Thyroid gland (tissue), 4 donors: ENCODE measurements at regions not wholly inside any gene's neighbourhood (a gene's known extent, or its start where the extent isn't known, plus 50 kb on each side); places are given as distances from the start of the nearest gene placed in this dataset.

Experiments
- DNase-seq, 2 donors: peaks; one replicate each; pipeline ENCODE4 v3.0.0-alpha.2; 2019
- H3K27ac ChIP-seq, 3 donors: fragments of 200-600 bp; sonication (generic); 1 replicate in 2 of 3; 2 replicates in 1 of 3; pipeline ENCODE4 v1.5.1; 2016 to 2019; ENCODE audit warnings: mild to moderate bottlenecking in 1 of 3, moderate library complexity in 1 of 3
- H3K27me3 ChIP-seq: fragments of 200-600 bp; sonication (generic); one replicate; pipeline ENCODE4 v1.5.1; 2019
- H3K36me3 ChIP-seq, 2 donors: fragments of 200-600 bp; sonication (generic); one replicate each; pipeline ENCODE4 v1.5.1; 2016 to 2019
- H3K4me1 ChIP-seq, 2 donors: fragments of 200-600 bp; sonication (generic); one replicate each; pipeline ENCODE4 v1.5.1; 2017 to 2019
- H3K4me3 ChIP-seq, 3 donors: fragments of 200-600 bp; sonication (generic); replicated peaks in 1 of 3; 1 replicate in 2 of 3; 2 replicates in 1 of 3; pipeline ENCODE4 v1.5.1; 2016; ENCODE audit warnings: mild to moderate bottlenecking in 1 of 3
- H3K9me3 ChIP-seq: fragments of 200-600 bp; sonication (generic); one replicate; pipeline ENCODE4 v1.5.1; 2017
- CTCF ChIP-seq, 6 experiments: fragments of 200-600 bp in 3 of 6; fragments of 450-650 bp in 3 of 6; sonication (generic) in 3 of 6; IDR thresholded peaks; one replicate each; pipeline ENCODE4 v1.5.1; 2016 to 2019; ENCODE audit warnings: antibody characterized with exemption in 6 of 6, mild to moderate bottlenecking in 2 of 6, inconsistent platforms in 1 of 6, moderate library complexity in 1 of 6
- POLR2A ChIP-seq, 2 donors: fragments of 450-650 bp; IDR thresholded peaks; one replicate each; pipeline ENCODE4 v1.6.1; 2017; ENCODE audit warnings: antibody characterized with exemption in 2 of 2, mild to moderate bottlenecking in 2 of 2, moderate library complexity in 1 of 2
- WGBS, 2 donors: methylation state at CpG; one replicate each; pipeline ENCODE4 v1.1.5; 2017; 5-methylcytosine and 5-hydroxymethylcytosine counted together
- intact Hi-C: fragments of 100-400 bp; cut with DNase I; formaldehyde crosslinking; loops from one replicate; pipeline ENCODE4 v1.15.1; 2023

- intact Hi-C loops: no loop called here
- peaks cover 5 to 8% of the 10 kb centered on the region in 2 donors for H3K4me1 ChIP-seq
- 97 to 98% methylated on average over 1 of the region's 1 CpG for WGBS, 2 donors
- no peak overlapping the region for H3K27ac ChIP-seq
- no peak overlapping the region for H3K4me3 ChIP-seq
- no peaks in the 10 kb centered on the region for H3K27me3 ChIP-seq
- H3K9me3 ChIP-seq: no peaks in the 10 kb centered on the region
- no peak for DNase-seq
- H3K36me3 ChIP-seq: no peaks in the 10 kb centered on the region
- TF ChIP-seq CTCF (IDR thresholded peaks at IDR 0.05): no peak
- TF ChIP-seq POLR2A (IDR thresholded peaks at IDR 0.05): no peak
Measured at GRCh38 chr18:57991552-57991951, 52.5 kb upstream of the NEDD4L start.

- intact Hi-C loops: no loop called here
Measured at GRCh38 chr18:57989536-57989935, 54.5 kb upstream of the NEDD4L start.

GRCh38 chr18:57984490-57985115 is 59.4 kb upstream of the NEDD4L start:
- DNase-seq: peak in 1 of 2 donors; percentile 13
- Histone ChIP-seq H3K9me3 (no peaks in the 10 kb centered on the region), H3K36me3 (no peaks in the 10 kb centered on the region), H3K4me3 (no peak overlapping the region), H3K27ac (no peak overlapping the region), H3K4me1 (peaks cover 27 to 34% of the 10 kb centered on the region in 2 donors), H3K27me3 (no peaks in the 10 kb centered on the region)
- intact Hi-C loops: no loop called here
- 79 to 80% methylated on average over 5 of the region's 5 CpGs for WGBS, 2 donors
- TF ChIP-seq CTCF (IDR thresholded peaks at IDR 0.05) (no peak), POLR2A (IDR thresholded peaks at IDR 0.05) (no peak)

More at GRCh38 chr18:57989536-57989935, 54.5 kb upstream of the NEDD4L start:
- no peaks in the 10 kb centered on the region for H3K36me3 ChIP-seq
- no peak overlapping the region for H3K27ac ChIP-seq
- peaks cover 22 to 26% of the 10 kb centered on the region in 2 donors for H3K4me1 ChIP-seq
- 90 to 94% methylated on average over 8 of the region's 8 CpGs for WGBS, 2 donors
- no peak overlapping the region for H3K4me3 ChIP-seq
- no peak for DNase-seq
- no peak for TF ChIP-seq POLR2A (IDR thresholded peaks at IDR 0.05)
- no peak for TF ChIP-seq CTCF (IDR thresholded peaks at IDR 0.05)
- H3K9me3 ChIP-seq: no peaks in the 10 kb centered on the region
- no peaks in the 10 kb centered on the region for H3K27me3 ChIP-seq

- no peak for DNase-seq
- H3K36me3 ChIP-seq: no peaks in the 10 kb centered on the region
- H3K4me1 ChIP-seq: peaks cover 27 to 34% of the 10 kb centered on the region in 2 donors
- H3K27me3 ChIP-seq: no peaks in the 10 kb centered on the region
- no peak overlapping the region for H3K27ac ChIP-seq
- 81 to 97% methylated on average over 3 of the region's 3 CpGs for WGBS, 2 donors
- H3K9me3 ChIP-seq: no peaks in the 10 kb centered on the region
- intact Hi-C loops: no loop called here
- TF ChIP-seq POLR2A (IDR thresholded peaks at IDR 0.05) (no peak), CTCF (IDR thresholded peaks at IDR 0.05) (no peak)
- no peak overlapping the region for H3K4me3 ChIP-seq
Measured at GRCh38 chr18:57983965-57984364, 60.1 kb upstream of the NEDD4L start.

- no peaks in the 10 kb centered on the region for H3K36me3 ChIP-seq
- intact Hi-C loops: no loop called here
- DNase-seq: no peak
- no peak for TF ChIP-seq POLR2A (IDR thresholded peaks at IDR 0.05)
- TF ChIP-seq CTCF (IDR thresholded peaks at IDR 0.05): no peak
- no peaks in the 10 kb centered on the region for H3K9me3 ChIP-seq
- no peak overlapping the region for H3K4me3 ChIP-seq
- WGBS, 2 donors: 78 to 79% methylated on average over 3 of the region's 3 CpGs
- peaks cover 27 to 34% of the 10 kb centered on the region in 2 donors for H3K4me1 ChIP-seq
- H3K27me3 ChIP-seq: no peaks in the 10 kb centered on the region
- no peak overlapping the region for H3K27ac ChIP-seq
Measured at GRCh38 chr18:57983472-57983871, 60.6 kb upstream of the NEDD4L start.
